ENCODE measurements at regions not wholly inside any gene's neighbourhood (a gene's known extent, or its start where the extent isn't known, plus 50 kb on each side); places are given as distances from the start of the nearest gene placed in this dataset.

- Histone ChIP-seq H3K4me3 (no peak overlapping the region), H3K36me3 (no peaks in the 10 kb centered on the region), H3K27me3 (peaks cover 0 to 15% of the 10 kb centered on the region in 2 donors), H3K27ac (no peak overlapping the region), H3K9me3 (no peaks in the 10 kb centered on the region), H3K4me1 (no peaks in the 10 kb centered on the region)
- intact Hi-C loops (cut with DNase I; ENCODE audit: low total_unique reads) = no loop called here
- DNase-seq = no peak
- TF ChIP-seq, protein P1, sequence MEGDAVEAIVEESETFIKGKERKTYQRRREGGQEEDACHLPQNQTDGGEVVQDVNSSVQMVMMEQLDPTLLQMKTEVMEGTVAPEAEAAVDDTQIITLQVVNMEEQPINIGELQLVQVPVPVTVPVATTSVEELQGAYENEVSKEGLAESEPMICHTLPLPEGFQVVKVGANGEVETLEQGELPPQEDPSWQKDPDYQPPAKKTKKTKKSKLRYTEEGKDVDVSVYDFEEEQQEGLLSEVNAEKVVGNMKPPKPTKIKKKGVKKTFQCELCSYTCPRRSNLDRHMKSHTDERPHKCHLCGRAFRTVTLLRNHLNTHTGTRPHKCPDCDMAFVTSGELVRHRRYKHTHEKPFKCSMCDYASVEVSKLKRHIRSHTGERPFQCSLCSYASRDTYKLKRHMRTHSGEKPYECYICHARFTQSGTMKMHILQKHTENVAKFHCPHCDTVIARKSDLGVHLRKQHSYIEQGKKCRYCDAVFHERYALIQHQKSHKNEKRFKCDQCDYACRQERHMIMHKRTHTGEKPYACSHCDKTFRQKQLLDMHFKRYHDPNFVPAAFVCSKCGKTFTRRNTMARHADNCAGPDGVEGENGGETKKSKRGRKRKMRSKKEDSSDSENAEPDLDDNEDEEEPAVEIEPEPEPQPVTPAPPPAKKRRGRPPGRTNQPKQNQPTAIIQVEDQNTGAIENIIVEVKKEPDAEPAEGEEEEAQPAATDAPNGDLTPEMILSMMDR (IDR thresholded peaks at IDR 0.05) = no peak
These were observed 309.7 kb upstream of the SULF2 start for GRCh38 chr20:48094944-48095343.

DNA sequence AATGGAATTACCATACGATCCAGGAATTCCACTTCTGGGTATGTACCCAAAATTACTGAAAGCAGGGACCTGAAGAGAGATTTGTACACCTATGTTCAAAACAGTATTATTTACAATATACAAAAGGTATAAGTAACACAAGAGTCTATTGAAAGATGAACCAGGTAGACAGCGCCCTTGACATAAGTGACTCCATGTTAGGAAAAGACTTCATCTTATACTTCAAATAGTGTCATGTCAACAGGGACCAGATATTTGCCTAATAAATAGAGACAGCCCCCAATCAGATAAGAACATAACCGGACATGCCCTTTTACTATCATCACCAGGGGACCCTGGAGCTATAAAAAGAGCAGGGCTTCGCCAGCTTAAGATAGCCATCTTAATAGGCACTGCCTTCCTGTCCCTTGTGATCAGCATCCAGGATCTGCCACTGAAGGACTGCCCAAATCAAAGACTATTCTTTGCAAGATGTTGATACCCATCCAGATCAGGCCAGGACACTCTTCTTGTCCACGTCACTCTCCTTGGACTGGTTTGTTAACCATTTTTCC, 309.0 kb upstream of the SULF2 start:
- Histone ChIP-seq H3K4me3 (no peak overlapping the region), H3K4me1 (no peaks in the 10 kb centered on the region), H3K27me3 (peaks cover 0 to 22% of the 10 kb centered on the region in 2 donors), H3K9me3 (no peaks in the 10 kb centered on the region), H3K27ac (no peak overlapping the region), H3K36me3 (no peaks in the 10 kb centered on the region)
- DNase-seq = no peak
- TF ChIP-seq, protein P1 (IDR thresholded peaks at IDR 0.05) = no peak
- intact Hi-C loops (cut with DNase I; ENCODE audit: low total_unique reads) = no loop called here

GRCh38 chr20:48092596-48093280, 307.5 kb upstream of the SULF2 start:
- no peak overlapping the region for H3K27ac ChIP-seq
- H3K36me3 ChIP-seq = no peaks in the 10 kb centered on the region
- intact Hi-C loops (cut with DNase I; ENCODE audit: low total_unique reads) = no loop called here
- no peak for DNase-seq
- H3K27me3 ChIP-seq = peaks cover 0 to 28% of the 10 kb centered on the region in 2 donors
- H3K4me3 ChIP-seq = no peak overlapping the region
- TF ChIP-seq, protein P1 (IDR thresholded peaks at IDR 0.05) = no peak
- no peaks in the 10 kb centered on the region for H3K9me3 ChIP-seq
- H3K4me1 ChIP-seq = no peaks in the 10 kb centered on the region

DNA sequence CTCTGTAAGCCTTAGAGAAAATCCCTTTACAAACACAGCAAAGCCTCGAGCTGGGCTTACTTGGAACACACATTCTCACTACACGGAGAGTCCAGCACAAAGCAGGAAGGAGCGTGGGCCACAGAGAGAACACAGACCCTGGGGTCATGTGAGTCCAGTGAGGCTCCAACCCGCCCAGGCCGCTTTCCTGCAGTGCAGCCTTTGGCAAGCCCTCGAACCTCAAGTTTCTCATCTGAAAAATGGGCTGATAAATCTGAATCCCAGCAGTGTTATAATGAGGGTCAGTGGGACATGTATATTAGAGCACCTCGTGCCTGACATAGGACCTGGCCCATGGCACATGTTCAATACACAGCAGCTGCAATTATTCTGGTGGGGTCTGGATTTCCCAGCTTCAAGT, 305.5 kb upstream of the SULF2 start:
- Histone ChIP-seq H3K36me3 (no peaks in the 10 kb centered on the region), H3K4me1 (no peaks in the 10 kb centered on the region), H3K9me3 (no peaks in the 10 kb centered on the region), H3K4me3 (no peak overlapping the region), H3K27ac (no peak overlapping the region), H3K27me3 (peaks cover 0 to 28% of the 10 kb centered on the region in 2 donors)
- no peak for DNase-seq
- TF ChIP-seq, protein P1 (IDR thresholded peaks at IDR 0.05) = no peak
- intact Hi-C loops (cut with DNase I; ENCODE audit: low total_unique reads) = no loop called here

DNA sequence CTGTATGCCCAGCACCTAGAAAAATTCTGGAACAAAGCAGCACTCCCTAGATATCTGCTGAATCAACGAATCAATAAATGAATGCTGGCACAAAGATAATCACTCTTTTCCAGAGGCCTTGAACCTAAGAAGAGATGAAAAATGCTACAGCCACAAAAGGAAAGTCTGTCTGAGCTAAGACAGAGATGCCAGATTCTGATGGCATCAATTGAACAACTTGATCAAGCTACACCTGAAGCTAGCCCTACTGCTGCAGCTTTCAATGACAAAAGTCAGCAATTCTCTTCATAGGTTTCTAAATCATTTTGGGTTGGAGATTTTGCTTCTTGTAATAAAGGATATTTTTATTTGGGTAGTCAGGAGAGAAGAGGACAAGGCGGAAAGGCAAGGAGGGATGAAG, 305.0 kb upstream of the SULF2 start:
- intact Hi-C loops (cut with DNase I; ENCODE audit: low total_unique reads) = no loop called here
- no peaks in the 10 kb centered on the region for H3K4me1 ChIP-seq
- no peak for DNase-seq
- no peaks in the 10 kb centered on the region for H3K36me3 ChIP-seq
- TF ChIP-seq, protein P1 (IDR thresholded peaks at IDR 0.05) = no peak
- no peaks in the 10 kb centered on the region for H3K9me3 ChIP-seq
- H3K4me3 ChIP-seq = no peak overlapping the region
- H3K27me3 ChIP-seq = peaks cover 0 to 28% of the 10 kb centered on the region in 2 donors
- H3K27ac ChIP-seq = no peak overlapping the region
